C4-2B (cell line): ENCODE measurements at regions not wholly inside any gene's neighbourhood (a gene's known extent, or its start where the extent isn't known, plus 50 kb on each side); places are given as distances from the start of the nearest gene placed in this dataset.

ENCODE experiments used
- H3K27ac ChIP-seq: fragments of 450-650 bp; 2 replicates; pipeline ENCODE4 v1.5.1; 2017
- ZFX ChIP-seq: fragments of 450-650 bp; IDR thresholded peaks from 2 replicates; pipeline ENCODE4 v1.6.1; 2017
- TF ChIP-seq, protein P1 (sequence below): fragments of 450-650 bp; conservative IDR thresholded peaks from 2 replicates; pipeline ENCODE4 v1.5.1; 2017; ENCODE audit warnings: mild to moderate bottlenecking

GRCh38 chr2:8049176-8049575 is 632.7 kb upstream of the ID2 start:
- H3K27ac ChIP-seq: no peak overlapping the region
- TF ChIP-seq ZFX: no peak
- TF ChIP-seq, protein P1, sequence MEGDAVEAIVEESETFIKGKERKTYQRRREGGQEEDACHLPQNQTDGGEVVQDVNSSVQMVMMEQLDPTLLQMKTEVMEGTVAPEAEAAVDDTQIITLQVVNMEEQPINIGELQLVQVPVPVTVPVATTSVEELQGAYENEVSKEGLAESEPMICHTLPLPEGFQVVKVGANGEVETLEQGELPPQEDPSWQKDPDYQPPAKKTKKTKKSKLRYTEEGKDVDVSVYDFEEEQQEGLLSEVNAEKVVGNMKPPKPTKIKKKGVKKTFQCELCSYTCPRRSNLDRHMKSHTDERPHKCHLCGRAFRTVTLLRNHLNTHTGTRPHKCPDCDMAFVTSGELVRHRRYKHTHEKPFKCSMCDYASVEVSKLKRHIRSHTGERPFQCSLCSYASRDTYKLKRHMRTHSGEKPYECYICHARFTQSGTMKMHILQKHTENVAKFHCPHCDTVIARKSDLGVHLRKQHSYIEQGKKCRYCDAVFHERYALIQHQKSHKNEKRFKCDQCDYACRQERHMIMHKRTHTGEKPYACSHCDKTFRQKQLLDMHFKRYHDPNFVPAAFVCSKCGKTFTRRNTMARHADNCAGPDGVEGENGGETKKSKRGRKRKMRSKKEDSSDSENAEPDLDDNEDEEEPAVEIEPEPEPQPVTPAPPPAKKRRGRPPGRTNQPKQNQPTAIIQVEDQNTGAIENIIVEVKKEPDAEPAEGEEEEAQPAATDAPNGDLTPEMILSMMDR: no peak

- no peak for TF ChIP-seq ZFX
- TF ChIP-seq, protein P1: no peak
- H3K27ac ChIP-seq: no peak overlapping the region
These were observed 631.8 kb upstream of the ID2 start for GRCh38 chr2:8049851-8050571.

DNA sequence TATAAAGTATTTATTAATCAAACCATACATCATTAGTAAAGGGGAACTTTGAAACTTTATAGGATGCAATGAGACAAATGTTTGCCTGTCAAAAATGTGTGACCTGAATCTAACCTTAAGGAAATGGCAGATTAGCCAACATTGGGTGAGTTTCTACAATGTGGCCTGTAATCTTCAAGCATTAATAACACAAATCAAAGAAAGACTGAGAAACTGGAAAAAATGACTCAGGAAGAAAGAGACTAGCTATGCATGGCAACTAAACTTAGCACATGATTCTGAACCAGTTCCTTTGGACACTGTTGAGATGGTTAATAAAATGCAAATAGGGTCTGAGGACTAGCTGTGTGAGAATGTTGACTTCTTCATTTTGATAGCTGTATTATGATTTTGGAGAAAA is 628.6 kb upstream of the ID2 start:
- TF ChIP-seq, protein P1: no peak
- TF ChIP-seq ZFX: no peak
- no peak overlapping the region for H3K27ac ChIP-seq

- no peak for TF ChIP-seq ZFX
- H3K27ac ChIP-seq: no peak overlapping the region
These were observed 627.8 kb upstream of the ID2 start for GRCh38 chr2:8054070-8054469.

- H3K27ac ChIP-seq: no peak overlapping the region
- TF ChIP-seq, protein P1: no peak
- TF ChIP-seq ZFX: no peak
These were observed 623.2 kb upstream of the ID2 start for GRCh38 chr2:8058652-8059051.

DNA sequence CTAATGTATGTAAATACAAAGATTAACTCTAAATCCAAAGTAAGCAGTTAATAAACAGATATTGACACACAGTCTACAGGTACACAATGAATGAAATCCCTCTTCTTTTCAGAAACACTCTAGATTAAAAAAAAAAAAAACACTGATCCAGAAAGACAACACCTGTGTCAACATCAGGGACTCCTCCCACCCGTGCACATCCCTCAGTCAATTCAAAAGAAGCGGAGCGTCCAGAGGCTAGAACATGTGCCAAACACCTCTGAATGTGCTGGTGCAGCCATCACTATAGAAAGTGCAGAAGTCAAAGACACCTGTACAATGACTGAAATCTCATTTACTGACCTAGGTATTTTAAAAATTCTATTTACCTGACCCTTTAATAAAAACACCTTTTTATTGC is 622.6 kb upstream of the ID2 start:
- TF ChIP-seq, protein P1: no peak
- no peak for TF ChIP-seq ZFX
- H3K27ac ChIP-seq: no peak overlapping the region

GRCh38 chr2:8059794-8060193 is 622.1 kb upstream of the ID2 start:
- no peak overlapping the region for H3K27ac ChIP-seq
- TF ChIP-seq, protein P1: no peak
- TF ChIP-seq ZFX: no peak

DNA sequence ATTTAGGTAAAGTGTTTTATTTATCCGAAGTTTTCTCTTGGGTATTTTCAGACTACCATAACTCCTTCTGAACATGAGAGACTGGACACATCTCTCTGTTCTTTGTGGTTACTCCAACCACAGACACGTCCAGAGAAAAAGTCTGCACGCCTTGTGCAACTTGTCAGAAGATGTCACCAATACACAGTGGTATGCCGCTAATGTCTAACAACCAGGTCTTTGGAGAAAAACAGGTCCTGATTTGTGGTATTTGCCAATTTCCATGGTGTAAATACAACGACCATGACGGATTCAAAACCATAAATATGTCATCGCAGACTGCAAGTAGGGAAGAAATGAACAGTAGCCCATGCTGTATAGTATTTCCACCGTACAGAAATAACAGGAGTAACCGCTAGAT is 620.6 kb upstream of the ID2 start:
- TF ChIP-seq, protein P1: no peak
- TF ChIP-seq ZFX: no peak
- H3K27ac ChIP-seq: no peak overlapping the region
